HG02840 (cell line): ENCODE measurements at regions not wholly inside any gene's neighbourhood (a gene's known extent, or its start where the extent isn't known, plus 50 kb on each side); places are given as distances from the start of the nearest gene placed in this dataset.

Experiments used
- ATAC-seq: cut with Tn5 transposase; IDR thresholded peaks from one replicate; pipeline ENCODE4 v1.9.1; 2021; ENCODE audit warnings: mild to moderate bottlenecking, moderate library complexity, moderate number of reproducible peaks; ENCODE audit not compliant: unreplicated experiment, low FRiP score

- no peak for ATAC-seq
Measured at GRCh38 chr22:48993655-48994054, 834.0 kb downstream of the BRD1 start.

- no peak for ATAC-seq
Measured at GRCh38 chr22:48984639-48985038, 843.0 kb downstream of the BRD1 start.

DNA sequence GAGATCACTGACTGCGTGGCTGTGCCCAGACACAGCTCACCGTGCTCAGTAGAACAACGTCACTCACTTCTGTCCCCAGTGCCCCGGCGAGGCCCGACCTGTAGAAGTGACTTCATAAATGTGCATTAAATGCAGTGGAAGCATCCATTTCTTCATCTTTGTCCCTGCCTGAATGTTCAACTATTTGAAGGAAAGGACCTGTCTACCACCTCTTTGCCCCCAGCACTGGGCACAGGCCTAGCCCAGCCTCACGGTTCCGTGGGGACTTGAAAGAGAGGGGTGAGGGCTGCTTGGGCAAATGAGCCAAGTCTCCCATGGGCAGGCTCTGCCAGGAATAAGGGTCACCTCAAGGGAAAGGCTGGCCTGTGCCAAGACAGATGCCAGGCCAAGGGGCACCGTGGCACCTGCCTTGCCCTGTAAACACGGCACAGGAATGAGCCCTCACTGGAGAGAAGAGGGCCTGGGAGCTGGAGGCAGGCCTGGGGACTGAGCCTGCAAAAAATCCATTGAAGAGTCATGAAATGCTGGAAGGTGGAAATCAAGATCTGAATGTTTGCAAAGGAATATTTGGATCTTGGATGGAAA lies 845.3 kb downstream of the BRD1 start:
- ATAC-seq, result no peak

DNA sequence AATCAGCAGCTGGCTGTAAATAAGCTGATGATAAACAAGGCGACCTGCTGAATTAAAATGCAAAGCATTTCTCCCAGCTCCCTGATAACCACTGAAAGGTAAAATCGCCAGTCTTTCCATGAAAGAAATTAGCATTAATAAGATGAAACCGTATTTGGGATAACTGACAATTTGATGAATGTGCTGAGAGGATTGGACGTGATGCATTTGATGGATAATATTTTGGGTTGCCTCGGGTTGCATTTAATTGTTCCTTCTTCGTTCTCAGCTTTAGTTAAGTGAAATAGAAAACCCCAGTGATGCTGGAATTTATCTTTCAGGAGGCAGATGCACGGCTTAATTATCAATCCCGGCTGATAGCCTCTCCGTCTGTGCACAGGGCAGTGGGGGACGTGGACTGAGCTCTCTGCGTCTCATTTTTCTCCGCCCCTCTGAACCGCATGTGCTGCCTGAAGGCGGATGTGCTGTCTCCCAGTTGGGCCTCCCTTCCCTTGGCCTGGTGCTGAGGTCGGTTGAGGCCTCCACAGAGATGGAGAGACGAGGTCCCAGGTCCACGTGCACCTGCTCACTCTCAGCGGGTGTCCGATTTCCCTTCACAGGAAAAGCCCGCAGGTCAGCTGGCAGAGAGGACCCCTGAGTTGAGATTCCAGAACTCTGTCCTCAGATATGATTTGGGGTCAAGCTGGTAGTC lies 846.2 kb downstream of the BRD1 start:
- no peak for ATAC-seq

- no peak for ATAC-seq
Measured at GRCh38 chr22:48980918-48981317, 846.8 kb downstream of the BRD1 start.

GRCh38 chr22:48980409-48980808 lies 847.3 kb downstream of the BRD1 start:
- no peak for ATAC-seq

GRCh38 chr22:48979482-48979881 lies 848.2 kb downstream of the BRD1 start:
- no peak for ATAC-seq

- ATAC-seq, result no peak
Measured at GRCh38 chr22:48976556-48977535, 850.8 kb downstream of the BRD1 start.

- no peak for ATAC-seq
Measured at GRCh38 chr22:48975886-48976285, 851.8 kb downstream of the BRD1 start.

- ATAC-seq, result no peak
Measured at GRCh38 chr22:48975316-48975741, 852.3 kb downstream of the BRD1 start.

- ATAC-seq, result no peak
Measured at GRCh38 chr22:48974443-48975315, 853.0 kb downstream of the BRD1 start.

DNA sequence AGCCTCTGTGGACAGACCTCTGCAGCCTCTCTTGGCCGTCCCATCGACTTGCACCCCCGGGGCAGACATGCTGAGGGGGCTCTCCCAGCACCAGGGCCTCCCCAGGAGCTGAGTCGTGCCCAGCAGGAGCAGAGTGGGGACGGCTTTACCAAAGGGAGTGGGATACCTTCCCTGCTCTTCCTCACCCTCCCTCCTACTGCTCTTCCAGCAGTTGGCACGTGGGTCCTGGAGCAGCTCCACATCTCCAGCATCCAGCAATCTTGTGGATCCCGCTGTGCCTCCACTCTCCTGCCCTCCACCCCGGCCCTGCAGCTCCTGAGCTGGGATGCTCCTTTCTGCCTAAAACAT lies 854.0 kb downstream of the BRD1 start:
- no peak for ATAC-seq

DNA sequence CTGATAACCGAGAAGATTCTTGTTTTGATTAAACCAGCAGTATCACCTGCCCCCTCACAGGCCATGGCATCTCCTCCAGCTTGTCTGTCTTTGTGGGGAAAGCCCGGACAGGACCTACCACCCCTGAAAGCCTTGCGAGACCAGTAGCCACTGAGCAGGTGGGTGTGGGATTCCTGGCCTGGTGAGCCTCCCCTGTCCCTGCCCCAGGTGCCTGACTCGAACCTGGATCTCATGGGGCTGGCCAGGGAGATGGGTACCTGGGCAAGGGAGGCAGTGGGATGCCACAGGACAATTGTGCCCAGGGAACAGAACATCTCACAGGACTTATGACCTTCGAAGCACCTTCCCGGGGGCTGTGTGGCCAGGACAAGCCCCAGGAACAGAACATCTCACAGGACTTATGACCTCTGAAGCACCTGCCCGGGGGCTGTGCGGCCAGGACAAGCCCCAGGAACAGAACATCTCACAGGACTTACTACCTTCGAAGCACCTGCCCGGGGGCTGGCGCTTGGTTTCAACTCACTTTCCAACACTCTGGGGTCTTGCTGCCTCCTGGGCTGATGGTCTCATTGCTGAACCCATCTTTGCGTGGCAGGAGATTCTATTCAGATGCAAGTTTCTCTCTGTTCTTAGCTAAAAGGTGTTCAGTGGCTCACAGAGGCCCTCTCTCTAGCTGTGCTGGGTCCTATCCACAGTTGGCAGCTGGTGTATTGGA lies 854.5 kb downstream of the BRD1 start:
- ATAC-seq, result no peak

DNA sequence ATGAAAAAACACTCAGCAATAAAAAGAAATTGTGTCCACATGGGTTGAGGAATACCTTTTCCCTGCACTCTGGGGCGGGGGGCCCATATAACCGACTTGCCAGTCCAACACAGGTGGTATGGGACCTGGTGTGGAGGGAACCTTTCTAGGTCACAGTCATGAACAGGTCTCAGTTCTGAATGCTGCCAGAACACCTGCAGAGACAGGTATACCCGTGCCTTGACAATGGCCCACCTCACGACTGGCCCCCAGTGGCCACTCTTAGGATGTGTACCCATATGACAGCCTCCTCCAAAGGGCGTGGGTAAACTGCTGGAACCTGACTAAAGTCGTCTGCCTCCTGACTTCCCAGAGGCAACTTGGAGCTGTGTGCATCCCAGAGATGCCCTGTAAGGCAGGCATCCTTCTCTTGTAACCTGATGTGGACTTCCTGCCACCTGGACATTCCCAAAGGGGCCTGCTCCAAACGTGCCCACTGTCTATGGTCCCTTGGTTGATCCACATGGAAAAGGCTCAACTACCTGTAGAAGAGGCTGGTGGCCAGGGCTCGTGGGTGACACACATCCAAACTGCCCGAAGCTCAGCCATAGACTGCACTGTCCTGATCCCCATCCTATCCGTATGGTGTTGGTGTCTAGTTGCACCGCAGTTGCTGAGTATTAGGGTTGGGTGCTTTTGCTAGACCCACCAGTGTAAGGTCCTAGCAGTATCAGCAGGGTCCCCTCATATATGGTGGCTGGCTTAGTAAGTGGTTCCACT lies 859.3 kb downstream of the BRD1 start:
- ATAC-seq, result no peak

- ATAC-seq, result no peak
Measured at GRCh38 chr22:48963405-48963804, 864.3 kb downstream of the BRD1 start.

DNA sequence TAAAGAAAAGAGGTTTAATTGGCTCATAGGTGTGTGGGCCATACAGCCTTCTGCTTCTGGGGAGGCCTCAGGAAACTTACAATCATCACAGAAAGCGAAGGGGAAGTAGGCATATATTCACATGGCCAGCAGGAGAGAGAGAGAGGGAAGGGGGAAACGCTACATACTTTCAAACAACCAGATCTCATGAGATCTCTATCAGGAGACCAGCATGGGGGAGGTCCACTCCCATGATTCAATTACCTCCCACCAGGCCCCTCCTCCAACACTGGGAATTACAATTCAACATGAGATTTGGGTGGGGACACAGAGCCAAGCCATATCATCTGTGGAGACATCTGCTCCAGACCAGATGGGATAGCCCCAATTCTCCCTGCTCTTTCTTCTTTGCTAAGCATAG lies 866.0 kb downstream of the BRD1 start:
- ATAC-seq, result no peak

DNA sequence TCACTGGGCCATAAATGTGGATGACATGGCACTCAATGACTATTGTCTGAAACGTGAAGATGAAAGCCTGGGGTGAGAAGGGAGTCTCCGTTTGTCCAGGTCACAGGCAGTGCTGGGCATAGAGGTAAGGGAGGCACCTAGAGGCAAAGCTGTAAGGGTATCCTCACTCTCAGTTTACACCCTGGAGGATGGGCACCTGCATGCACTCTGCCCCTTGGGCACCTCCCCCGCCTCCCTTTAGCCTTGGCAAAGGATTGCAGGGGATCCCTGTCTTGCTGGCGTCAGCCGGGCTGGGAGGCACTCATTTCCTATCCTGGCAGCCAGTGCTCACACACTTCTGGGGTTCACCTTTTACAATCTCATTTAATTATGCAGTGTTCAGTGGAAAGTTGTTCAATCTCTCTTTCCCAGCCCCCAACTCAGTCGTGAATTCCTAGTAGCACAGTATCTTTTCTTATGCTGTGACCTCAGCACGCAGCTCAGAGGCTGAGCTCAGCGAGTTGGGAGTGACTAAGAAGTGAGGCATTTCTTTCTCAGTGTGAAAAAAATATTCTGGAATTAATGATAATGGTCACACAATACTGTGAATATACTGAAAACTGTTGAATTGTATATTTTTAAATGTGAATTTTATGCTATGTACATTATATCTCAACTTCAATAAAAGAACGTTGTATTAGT lies 866.6 kb downstream of the BRD1 start:
- ATAC-seq, result no peak

DNA sequence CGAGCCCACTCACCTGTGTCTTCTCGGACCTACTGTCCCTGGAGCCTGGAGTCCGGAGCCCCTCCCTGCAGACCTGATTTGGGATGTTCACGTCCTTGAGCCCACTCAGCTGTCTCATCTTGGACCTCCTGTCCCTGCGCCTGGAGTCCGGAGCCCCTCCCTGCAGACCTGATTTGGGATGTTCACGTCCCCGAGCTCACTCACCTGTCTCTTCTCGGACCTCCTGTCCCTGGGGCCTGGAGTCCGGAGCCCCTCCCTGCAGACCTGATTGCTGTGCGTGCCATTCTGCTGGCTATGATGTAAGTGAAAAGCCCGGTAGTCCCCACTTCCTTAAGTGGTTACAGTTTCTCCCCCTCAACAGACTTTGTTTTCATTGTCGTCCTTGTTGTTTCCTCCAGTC lies 867.1 kb downstream of the BRD1 start:
- ATAC-seq, result no peak

DNA sequence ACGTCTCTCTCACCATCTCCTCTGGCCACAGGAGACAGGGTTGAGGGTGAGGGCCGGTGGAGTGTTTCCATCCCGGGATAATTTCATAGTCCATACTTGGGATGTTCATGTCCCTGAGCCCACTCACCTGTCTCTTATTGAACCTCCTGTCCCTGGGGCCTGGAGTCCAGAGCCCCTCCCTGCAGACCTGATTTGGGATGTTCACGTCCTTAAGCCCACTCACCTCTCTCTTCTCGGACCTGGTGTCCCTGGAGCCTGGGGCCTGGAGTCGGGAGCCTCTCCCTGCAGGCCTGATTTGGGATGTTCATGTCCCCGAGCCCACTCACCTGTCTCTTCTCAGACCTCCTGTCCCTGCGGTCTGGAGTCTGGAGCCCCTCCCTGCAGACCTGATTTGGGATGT lies 868.2 kb downstream of the BRD1 start:
- no peak for ATAC-seq
